Left ventricle myocardium inferior (tissue), 1 donor: ENCODE measurements at regions not wholly inside any gene's neighbourhood (a gene's known extent, or its start where the extent isn't known, plus 50 kb on each side); places are given as distances from the start of the nearest gene placed in this dataset.

ENCODE experiments used
- DNase-seq: peaks from one replicate; pipeline ENCODE4 v3.0.0-alpha.2; 2020
- H3K27ac ChIP-seq: fragments of 200-600 bp; replicated peaks from 2 replicates; pipeline ENCODE4 v1.8.0; 2021
- H3K27me3 ChIP-seq: fragments of 200-600 bp; 2 replicates; pipeline ENCODE4 v1.8.0; 2021; ENCODE audit warnings: low read depth
- H3K36me3 ChIP-seq: fragments of 200-600 bp; 2 replicates; pipeline ENCODE4 v1.8.0; 2021
- H3K4me1 ChIP-seq: fragments of 200-600 bp; 2 replicates; pipeline ENCODE4 v1.8.0; 2021
- H3K4me3 ChIP-seq: fragments of 200-600 bp; 2 replicates; pipeline ENCODE4 v1.8.0; 2021; ENCODE audit warnings: mild to moderate bottlenecking, moderate library complexity
- H3K9me3 ChIP-seq: fragments of 200-600 bp; replicated peaks from 2 replicates; pipeline ENCODE4 v1.8.0; 2021
- intact Hi-C: fragments of 100-400 bp; cut with micrococcal nuclease; formaldehyde crosslinking; loops from one replicate; pipeline ENCODE4 v1.11.0; 2022
- TF ChIP-seq, protein P1 (sequence below): fragments of 200-600 bp; IDR thresholded peaks from 2 replicates; pipeline ENCODE4 v1.8.0; 2021; ENCODE audit warnings: antibody characterized with exemption, mild to moderate bottlenecking, borderline replicate concordance
- donor health status: DM: no; HTN: yes; CAD: no; lungs with severe emphysema.

DNA sequence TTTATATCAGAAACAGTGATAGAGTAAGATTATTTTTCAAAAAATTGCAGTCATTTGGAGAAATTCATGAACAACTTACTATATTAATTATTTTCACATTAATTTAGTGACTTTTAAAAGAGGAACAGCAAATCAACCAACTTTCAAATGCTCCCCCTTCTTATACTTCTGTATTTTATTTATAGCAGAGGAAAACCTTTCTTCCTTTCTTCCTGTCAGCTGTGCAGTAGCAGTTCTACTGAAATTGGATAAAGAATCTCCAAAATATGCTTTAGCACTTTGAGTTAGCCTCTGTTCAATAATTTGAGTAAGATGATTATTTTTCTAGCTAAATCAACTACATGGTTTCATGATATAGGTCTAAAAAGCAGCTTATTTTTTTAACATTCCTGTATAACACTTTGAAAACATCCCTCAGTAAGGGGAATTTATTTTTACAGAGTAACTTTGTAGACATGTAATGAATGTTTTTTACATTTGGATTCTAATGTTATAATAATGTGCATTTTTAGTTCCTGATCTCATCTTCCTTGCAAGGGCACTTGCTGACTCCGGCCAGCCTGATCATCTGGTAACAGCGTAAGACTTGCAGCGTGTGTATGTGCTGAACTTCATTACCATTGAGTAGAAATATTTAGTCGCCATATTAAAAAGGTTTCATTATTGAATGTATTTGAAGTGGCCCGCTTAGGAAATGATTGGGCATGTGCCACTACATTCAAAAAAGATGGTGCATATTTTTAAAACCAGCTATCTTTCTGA is 158.3 kb upstream of the HDAC9 start:
- Histone ChIP-seq H3K27ac (no peak overlapping the region), H3K4me1 (peaks cover 9% of the 10 kb centered on the region), H3K4me3 (peak overlapping the region; percentile 29), H3K27me3 (no peaks in the 10 kb centered on the region), H3K36me3 (no peaks in the 10 kb centered on the region), H3K9me3 (peaks cover 20% of the 10 kb centered on the region)
- no peak for DNase-seq
- intact Hi-C loops: no loop called here
- TF ChIP-seq, protein P1, sequence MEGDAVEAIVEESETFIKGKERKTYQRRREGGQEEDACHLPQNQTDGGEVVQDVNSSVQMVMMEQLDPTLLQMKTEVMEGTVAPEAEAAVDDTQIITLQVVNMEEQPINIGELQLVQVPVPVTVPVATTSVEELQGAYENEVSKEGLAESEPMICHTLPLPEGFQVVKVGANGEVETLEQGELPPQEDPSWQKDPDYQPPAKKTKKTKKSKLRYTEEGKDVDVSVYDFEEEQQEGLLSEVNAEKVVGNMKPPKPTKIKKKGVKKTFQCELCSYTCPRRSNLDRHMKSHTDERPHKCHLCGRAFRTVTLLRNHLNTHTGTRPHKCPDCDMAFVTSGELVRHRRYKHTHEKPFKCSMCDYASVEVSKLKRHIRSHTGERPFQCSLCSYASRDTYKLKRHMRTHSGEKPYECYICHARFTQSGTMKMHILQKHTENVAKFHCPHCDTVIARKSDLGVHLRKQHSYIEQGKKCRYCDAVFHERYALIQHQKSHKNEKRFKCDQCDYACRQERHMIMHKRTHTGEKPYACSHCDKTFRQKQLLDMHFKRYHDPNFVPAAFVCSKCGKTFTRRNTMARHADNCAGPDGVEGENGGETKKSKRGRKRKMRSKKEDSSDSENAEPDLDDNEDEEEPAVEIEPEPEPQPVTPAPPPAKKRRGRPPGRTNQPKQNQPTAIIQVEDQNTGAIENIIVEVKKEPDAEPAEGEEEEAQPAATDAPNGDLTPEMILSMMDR: no peak

DNA sequence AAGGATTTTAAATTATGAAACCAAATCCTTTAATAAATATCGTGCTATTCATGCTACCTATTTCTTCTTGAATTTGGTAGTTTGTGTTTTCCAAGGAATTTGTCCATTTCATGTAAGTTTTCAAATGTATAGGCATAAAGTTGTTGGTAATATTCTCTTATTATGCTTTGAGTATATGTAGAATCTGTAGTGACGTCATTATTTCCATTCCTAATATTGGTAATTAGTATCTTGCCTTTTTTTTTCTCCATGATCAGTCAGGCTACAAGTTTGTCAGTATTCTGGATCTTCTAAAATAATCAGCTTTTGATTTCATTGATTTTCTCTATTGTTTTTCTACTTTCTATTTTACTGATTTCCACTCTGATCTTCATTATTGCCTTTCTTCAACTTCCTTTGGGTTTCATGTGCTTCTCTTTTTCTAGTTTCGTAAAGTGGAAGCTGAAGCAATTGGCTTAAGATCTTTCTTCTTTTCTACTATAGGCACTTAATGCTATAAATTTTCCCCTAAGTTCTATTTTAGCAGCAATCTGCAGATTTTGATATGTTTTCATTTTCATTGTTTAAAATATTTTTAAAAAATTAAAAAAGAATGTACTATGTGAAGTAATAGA is 156.5 kb upstream of the HDAC9 start:
- intact Hi-C loops: no loop called here
- H3K36me3 ChIP-seq: no peaks in the 10 kb centered on the region
- TF ChIP-seq, protein P1: no peak
- no peaks in the 10 kb centered on the region for H3K27me3 ChIP-seq
- peaks cover 9% of the 10 kb centered on the region for H3K4me1 ChIP-seq
- DNase-seq: no peak
- H3K27ac ChIP-seq: no peak overlapping the region
- H3K9me3 ChIP-seq: peaks cover 20% of the 10 kb centered on the region
- no peak overlapping the region for H3K4me3 ChIP-seq

DNA sequence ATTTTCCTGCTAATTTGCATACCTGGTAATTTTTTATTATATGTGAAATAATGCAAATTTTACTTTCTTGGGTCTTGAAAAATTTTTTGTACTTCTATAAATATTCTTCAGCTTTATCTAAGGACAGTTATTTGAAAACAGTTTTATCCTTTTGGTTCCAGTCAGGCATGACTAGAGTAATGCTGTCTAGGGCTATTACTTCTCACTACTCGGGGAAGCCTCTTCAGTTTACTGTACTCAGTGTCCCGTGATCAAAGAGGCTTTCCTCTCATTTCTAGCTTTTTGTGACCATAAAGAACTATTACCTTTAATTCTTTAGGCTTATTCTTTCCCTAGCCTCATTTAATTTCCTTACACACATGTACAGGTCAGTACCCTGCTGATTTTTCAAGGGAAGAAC is 153.8 kb upstream of the HDAC9 start:
- Histone ChIP-seq H3K27ac (no peak overlapping the region), H3K27me3 (no peaks in the 10 kb centered on the region), H3K9me3 (peaks cover 20% of the 10 kb centered on the region), H3K4me3 (no peak overlapping the region), H3K36me3 (no peaks in the 10 kb centered on the region), H3K4me1 (peaks cover 9% of the 10 kb centered on the region)
- no peak for DNase-seq
- intact Hi-C loops: no loop called here
- TF ChIP-seq, protein P1: no peak

DNA sequence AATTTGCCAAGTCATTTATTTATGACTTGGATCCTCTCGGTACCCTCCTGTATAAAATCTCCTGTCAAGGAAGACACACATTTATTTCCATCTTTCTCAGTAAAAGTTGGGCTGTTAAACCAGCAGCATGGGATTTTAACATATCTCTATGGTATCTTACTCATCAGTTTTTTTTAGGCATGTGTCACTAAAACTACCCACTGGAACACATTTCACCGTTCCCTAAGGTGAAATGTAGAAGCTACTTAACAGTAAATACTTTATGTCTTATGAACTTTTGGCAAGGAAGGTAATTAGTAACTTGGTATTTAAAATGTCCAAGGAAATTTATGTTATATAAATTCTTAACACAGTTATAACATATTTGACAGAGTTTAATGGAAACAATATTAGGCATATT is 152.5 kb upstream of the HDAC9 start:
- Histone ChIP-seq H3K27ac (no peak overlapping the region), H3K4me1 (no peaks in the 10 kb centered on the region), H3K4me3 (no peak overlapping the region), H3K9me3 (peaks cover 20% of the 10 kb centered on the region), H3K36me3 (no peaks in the 10 kb centered on the region), H3K27me3 (no peaks in the 10 kb centered on the region)
- intact Hi-C loops: no loop called here
- TF ChIP-seq, protein P1: no peak
- DNase-seq: no peak

DNA sequence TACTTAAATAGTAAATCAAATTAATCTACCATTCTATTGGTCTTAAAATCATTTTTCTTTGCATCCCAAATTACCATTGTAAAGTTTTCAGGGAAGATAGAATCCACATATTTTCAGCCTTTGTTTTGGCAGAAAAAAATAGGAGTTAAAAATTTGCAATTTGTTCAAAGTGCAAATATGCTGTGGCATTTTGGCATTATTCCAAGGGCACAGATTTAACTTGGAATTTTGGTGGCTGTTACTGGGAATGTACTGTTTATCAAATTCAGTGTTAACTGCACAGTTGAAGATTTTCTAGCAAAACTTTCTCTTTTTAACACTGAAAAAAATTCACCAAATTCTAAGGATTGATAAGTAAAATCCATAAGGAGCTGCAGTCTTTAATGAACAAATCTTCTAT is 151.0 kb upstream of the HDAC9 start:
- Histone ChIP-seq H3K27ac (no peak overlapping the region), H3K4me1 (no peaks in the 10 kb centered on the region), H3K4me3 (no peak overlapping the region), H3K27me3 (no peaks in the 10 kb centered on the region), H3K9me3 (peaks cover 20% of the 10 kb centered on the region), H3K36me3 (no peaks in the 10 kb centered on the region)
- intact Hi-C loops: no loop called here
- TF ChIP-seq, protein P1: no peak
- DNase-seq: no peak
